ENCODE measurements at regions not wholly inside any gene's neighbourhood (a gene's known extent, or its start where the extent isn't known, plus 50 kb on each side); places are given as distances from the start of the nearest gene placed in this dataset.

GRCh38 chr20:39910536-39910935 is 778.5 kb downstream of the MAFB start:
- no peak overlapping the region for H3K27ac ChIP-seq (ENCODE audit: low read depth, low read length)
- H3K79me2 ChIP-seq (ENCODE audit: insufficient read depth, low read length) = no peaks in the 10 kb centered on the region
- H3K9me3 ChIP-seq (ENCODE audit: low read depth, low read length) = no peaks in the 10 kb centered on the region
- H2AFZ ChIP-seq (ENCODE audit: low read length) = no peak overlapping the region
- no peaks in the 10 kb centered on the region for H3K4me1 ChIP-seq (ENCODE audit: insufficient read depth, low read length)
- no peaks in the 10 kb centered on the region for H4K20me1 ChIP-seq (ENCODE audit: insufficient read depth, low read length)
- TF ChIP-seq, protein P1, sequence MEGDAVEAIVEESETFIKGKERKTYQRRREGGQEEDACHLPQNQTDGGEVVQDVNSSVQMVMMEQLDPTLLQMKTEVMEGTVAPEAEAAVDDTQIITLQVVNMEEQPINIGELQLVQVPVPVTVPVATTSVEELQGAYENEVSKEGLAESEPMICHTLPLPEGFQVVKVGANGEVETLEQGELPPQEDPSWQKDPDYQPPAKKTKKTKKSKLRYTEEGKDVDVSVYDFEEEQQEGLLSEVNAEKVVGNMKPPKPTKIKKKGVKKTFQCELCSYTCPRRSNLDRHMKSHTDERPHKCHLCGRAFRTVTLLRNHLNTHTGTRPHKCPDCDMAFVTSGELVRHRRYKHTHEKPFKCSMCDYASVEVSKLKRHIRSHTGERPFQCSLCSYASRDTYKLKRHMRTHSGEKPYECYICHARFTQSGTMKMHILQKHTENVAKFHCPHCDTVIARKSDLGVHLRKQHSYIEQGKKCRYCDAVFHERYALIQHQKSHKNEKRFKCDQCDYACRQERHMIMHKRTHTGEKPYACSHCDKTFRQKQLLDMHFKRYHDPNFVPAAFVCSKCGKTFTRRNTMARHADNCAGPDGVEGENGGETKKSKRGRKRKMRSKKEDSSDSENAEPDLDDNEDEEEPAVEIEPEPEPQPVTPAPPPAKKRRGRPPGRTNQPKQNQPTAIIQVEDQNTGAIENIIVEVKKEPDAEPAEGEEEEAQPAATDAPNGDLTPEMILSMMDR (IDR thresholded peaks at IDR 0.05; ENCODE audit: extremely low read depth, low read depth, low read length) = no peak
- H3K36me3 ChIP-seq (ENCODE audit: insufficient read depth, low read length) = no peaks in the 10 kb centered on the region
- DNase-seq (ENCODE audit: insufficient read length, low spot score, missing footprints) = no peak
- H3K4me2 ChIP-seq (ENCODE audit: insufficient read depth, low read length) = no peak overlapping the region
- H3K4me3 ChIP-seq (ENCODE audit: insufficient read depth, low read length) = no peak overlapping the region
- peaks cover 5% of the 10 kb centered on the region for H3K27me3 ChIP-seq (ENCODE audit: insufficient read depth, low read length)

DNA sequence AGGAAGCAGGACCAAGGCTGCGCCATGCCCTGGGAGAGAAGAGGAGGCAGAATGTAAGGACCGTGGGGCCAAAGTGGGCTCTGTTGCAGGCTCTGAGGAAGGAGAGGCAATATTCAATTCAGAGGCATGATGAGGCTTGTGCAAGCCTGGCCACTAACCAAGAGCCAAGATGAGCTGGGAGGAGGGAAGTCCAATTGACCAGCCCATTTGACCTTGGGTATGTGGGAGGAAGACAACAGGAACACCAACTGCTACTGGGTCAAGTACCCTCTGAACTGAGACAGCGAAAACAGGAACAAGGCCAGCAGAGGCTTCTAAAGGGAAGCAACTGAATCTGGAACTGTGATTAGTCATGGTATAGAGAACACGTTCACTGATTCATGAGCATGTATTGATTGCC is 779.6 kb downstream of the MAFB start:
- Histone ChIP-seq H3K79me2 (ENCODE audit: insufficient read depth, low read length) (no peaks in the 10 kb centered on the region), H3K4me3 (ENCODE audit: insufficient read depth, low read length) (no peak overlapping the region), H3K27me3 (ENCODE audit: insufficient read depth, low read length) (peaks cover 5% of the 10 kb centered on the region), H2AFZ (ENCODE audit: low read length) (no peak overlapping the region), H3K4me1 (ENCODE audit: insufficient read depth, low read length) (no peaks in the 10 kb centered on the region), H3K9me3 (ENCODE audit: low read depth, low read length) (no peaks in the 10 kb centered on the region), H3K36me3 (ENCODE audit: insufficient read depth, low read length) (no peaks in the 10 kb centered on the region), H3K27ac (ENCODE audit: low read depth, low read length) (no peak overlapping the region), H4K20me1 (ENCODE audit: insufficient read depth, low read length) (no peaks in the 10 kb centered on the region), H3K4me2 (ENCODE audit: insufficient read depth, low read length) (no peak overlapping the region)
- TF ChIP-seq, protein P1 (IDR thresholded peaks at IDR 0.05; ENCODE audit: extremely low read depth, low read depth, low read length) = no peak
- DNase-seq (ENCODE audit: insufficient read length, low spot score, missing footprints) = no peak

DNA sequence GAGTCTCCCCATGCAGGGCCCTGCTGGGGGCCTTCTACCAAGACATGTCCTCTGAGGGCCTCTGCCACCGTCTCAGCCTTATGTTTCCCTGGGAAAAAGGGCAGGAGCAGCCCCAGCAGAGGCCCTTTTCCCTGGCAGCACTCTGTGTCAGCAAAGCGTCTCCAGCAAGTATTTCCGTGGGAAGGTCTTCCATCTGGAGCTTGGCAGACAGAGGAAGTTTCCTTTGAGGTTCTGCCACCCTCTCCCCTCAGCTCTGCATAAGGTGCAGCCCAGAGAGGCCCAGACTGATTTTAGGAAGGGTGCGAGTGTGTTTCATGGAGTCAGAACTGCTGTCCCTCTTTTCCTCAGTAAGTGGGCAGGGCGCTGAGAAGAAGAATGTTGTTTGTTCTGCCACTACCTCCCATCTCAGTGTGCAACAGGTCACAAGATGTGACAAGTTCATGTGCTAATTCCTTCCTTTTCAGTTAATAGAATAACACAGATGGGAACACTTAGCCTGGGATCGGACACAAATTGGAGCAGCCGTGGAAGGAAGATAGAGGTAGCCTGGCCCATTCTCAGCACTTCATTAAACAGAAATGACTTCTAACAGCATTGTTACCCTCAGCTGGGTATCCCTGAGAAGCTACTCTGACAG is 784.4 kb downstream of the MAFB start:
- DNase-seq (ENCODE audit: insufficient read length, low spot score, missing footprints) = no peak
- peaks cover 5% of the 10 kb centered on the region for H3K27me3 ChIP-seq (ENCODE audit: insufficient read depth, low read length)
- no peak overlapping the region for H3K4me2 ChIP-seq (ENCODE audit: insufficient read depth, low read length)
- no peaks in the 10 kb centered on the region for H3K4me1 ChIP-seq (ENCODE audit: insufficient read depth, low read length)
- TF ChIP-seq, protein P1 (IDR thresholded peaks at IDR 0.05; ENCODE audit: extremely low read depth, low read depth, low read length) = no peak
- no peaks in the 10 kb centered on the region for H3K79me2 ChIP-seq (ENCODE audit: insufficient read depth, low read length)
- no peak overlapping the region for H3K27ac ChIP-seq (ENCODE audit: low read depth, low read length)
- H2AFZ ChIP-seq (ENCODE audit: low read length) = no peak overlapping the region
- H3K4me3 ChIP-seq (ENCODE audit: insufficient read depth, low read length) = no peak overlapping the region
- H3K36me3 ChIP-seq (ENCODE audit: insufficient read depth, low read length) = no peaks in the 10 kb centered on the region
- no peaks in the 10 kb centered on the region for H3K9me3 ChIP-seq (ENCODE audit: low read depth, low read length)
- H4K20me1 ChIP-seq (ENCODE audit: insufficient read depth, low read length) = no peaks in the 10 kb centered on the region

DNA sequence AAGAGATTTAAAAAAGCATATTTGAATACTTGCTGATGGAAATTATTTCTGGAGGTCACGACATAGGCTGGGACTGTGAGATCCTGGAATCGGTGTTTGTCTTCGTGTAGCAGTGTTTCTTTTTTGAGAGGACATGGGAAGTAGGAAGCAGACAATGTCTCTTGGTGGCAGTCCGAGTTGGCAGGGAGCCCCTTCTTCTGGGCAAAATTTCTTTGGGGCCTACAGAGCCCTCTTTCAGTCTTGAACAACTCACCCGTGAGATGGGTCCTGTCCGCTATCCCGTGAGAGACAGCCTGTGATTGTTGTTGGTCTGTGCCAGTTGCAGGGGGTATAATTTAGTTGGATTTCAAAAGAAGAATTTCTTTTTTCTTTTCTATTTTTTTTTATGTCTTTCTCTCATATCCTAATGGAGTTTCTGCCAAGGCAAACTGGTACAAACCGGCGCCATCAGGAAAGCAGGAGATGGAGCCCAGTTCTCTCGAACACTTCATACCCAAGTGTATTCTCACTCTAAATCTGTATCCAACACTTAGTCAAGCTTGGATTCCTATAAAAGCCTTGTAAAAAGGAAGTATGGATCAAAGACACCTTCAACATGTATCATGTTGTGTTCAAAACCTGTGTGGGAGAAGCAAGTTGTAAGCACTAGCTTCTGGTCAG is 785.1 kb downstream of the MAFB start:
- H3K4me2 ChIP-seq (ENCODE audit: insufficient read depth, low read length) = no peak overlapping the region
- DNase-seq (ENCODE audit: insufficient read length, low spot score, missing footprints) = no peak
- H3K4me3 ChIP-seq (ENCODE audit: insufficient read depth, low read length) = no peak overlapping the region
- H3K9me3 ChIP-seq (ENCODE audit: low read depth, low read length) = no peaks in the 10 kb centered on the region
- TF ChIP-seq, protein P1 (IDR thresholded peaks at IDR 0.05; ENCODE audit: extremely low read depth, low read depth, low read length) = no peak
- H3K36me3 ChIP-seq (ENCODE audit: insufficient read depth, low read length) = no peaks in the 10 kb centered on the region
- H2AFZ ChIP-seq (ENCODE audit: low read length) = no peak overlapping the region
- no peaks in the 10 kb centered on the region for H4K20me1 ChIP-seq (ENCODE audit: insufficient read depth, low read length)
- H3K79me2 ChIP-seq (ENCODE audit: insufficient read depth, low read length) = no peaks in the 10 kb centered on the region
- H3K4me1 ChIP-seq (ENCODE audit: insufficient read depth, low read length) = no peaks in the 10 kb centered on the region
- H3K27ac ChIP-seq (ENCODE audit: low read depth, low read length) = no peak overlapping the region
- peaks cover 5% of the 10 kb centered on the region for H3K27me3 ChIP-seq (ENCODE audit: insufficient read depth, low read length)
